ENCODE measurements at regions not wholly inside any gene's neighbourhood (a gene's known extent, or its start where the extent isn't known, plus 50 kb on each side); places are given as distances from the start of the nearest gene placed in this dataset.
"Not testable (repeated sequence)": the region's sequence is repeated elsewhere in the genome, so short reads cannot be mapped to it uniquely, and the experiment has no call there.

DNA sequence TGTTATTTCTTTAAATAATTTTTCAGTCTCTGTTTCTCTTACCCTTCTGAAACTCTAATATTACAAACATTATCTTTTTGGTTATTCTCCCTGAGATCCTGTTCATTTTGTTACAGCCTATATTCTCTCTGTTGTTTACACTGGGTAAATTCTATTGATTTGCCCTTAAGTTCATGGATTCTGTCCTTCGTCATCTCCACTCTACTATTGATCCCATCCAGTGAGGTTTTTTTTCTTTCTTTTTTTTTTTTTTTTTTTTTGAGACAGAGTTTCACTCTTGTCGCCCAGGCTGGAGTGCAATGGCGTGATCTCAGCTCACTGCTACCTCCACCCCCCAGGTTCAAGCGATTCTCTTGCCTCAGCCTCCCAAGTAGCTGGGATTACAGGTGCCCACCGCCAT lies 393.9 kb downstream of the ZNF674 start:
- not testable (repeated sequence) for DNase-seq

GRCh38 chrX:46144566-46144965 lies 400.7 kb downstream of the ZNF674 start:
- no peak for DNase-seq

- no peak for DNase-seq
These were observed 404.9 kb downstream of the ZNF674 start for GRCh38 chrX:46140272-46140671.

DNA sequence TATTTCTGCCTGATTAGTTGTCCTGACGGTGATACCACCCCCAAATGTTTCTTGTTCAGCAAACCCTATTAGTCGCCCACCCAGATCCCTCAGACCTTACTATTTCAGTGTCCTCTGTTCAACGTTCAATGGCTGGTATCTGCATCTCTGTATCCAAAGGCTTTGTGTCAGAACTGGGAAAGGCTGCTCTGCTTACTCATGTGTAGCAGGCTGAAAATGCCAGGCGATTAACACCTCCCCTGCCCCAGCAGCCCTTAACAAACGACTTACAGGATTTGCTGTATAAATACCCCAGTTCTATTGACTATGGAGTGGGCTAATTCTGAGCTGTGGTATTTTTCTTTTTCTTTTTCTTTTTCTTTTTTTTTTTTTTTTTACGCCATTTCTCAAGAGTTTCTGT lies 415.0 kb downstream of the ZNF674 start:
- no peak for DNase-seq

GRCh38 chrX:46125111-46125510 lies 420.1 kb downstream of the ZNF674 start:
- no peak for DNase-seq

GRCh38 chrX:46117234-46117633 lies 428.0 kb downstream of the ZNF674 start:
- no peak for DNase-seq

GRCh38 chrX:46087310-46087709 lies 457.9 kb downstream of the ZNF674 start:
- not testable (repeated sequence) for DNase-seq

DNA sequence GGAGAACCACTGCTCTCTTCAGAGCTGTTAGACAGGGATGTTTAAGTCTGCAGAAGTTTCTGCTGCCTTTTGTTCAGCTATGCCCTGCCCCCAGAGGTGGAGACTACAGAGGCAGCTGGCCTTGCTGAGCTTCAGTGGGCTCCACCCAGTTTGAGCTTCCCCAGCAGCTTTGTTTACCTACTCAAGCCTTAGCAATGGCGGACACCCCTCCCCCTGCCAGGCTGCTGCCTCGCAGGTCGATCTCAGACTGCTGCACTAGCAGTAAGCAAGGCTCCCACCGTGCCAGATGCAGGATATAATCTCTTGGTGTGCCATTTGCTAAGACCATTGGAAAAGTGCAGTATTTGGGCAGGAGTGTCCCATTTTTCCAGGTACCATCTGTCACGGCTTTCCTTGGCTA lies 465.1 kb downstream of the ZNF674 start:
- DNase-seq: not testable (repeated sequence)

DNA sequence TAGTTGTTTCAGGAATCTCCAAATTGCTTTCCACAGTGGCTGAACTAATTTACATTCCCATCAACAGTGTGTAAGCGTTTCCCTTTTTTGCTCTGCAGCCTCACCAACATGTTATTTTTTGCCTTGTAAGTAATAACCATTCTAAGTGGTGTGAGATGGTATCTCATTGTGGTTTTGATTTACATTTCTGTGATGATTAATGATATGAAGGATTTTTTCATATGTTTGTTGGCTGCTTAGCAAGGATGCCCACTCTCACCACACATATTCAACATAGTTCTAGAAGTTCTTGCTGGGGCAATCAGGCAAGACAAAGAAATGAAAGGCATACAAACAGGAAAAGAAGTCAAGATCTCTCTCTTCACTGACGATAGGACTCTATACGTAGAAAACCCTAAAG lies 472.4 kb downstream of the ZNF674 start:
- no peak for DNase-seq

- DNase-seq: no peak
These were observed 472.8 kb downstream of the ZNF674 start for GRCh38 chrX:46072372-46072771.

DNA sequence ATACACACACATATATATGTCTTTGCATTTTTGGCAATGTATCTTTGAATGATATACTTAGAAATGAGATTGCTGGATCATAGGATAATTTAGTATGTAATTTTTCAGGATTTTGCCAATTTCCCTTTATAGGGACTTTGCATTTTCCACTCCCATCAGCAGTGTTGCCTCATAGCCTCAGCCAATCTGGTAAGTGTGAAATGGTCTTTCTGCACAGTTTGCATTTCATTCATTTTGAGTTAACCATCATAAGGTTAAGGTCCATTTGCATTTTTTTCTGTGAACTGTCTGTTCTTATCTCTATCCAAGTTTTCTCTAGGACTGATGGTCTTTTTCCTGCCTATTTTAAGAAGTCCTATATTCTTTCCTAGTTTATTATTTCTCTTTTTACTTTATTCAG lies 474.8 kb downstream of the ZNF674 start:
- no peak for DNase-seq

DNA sequence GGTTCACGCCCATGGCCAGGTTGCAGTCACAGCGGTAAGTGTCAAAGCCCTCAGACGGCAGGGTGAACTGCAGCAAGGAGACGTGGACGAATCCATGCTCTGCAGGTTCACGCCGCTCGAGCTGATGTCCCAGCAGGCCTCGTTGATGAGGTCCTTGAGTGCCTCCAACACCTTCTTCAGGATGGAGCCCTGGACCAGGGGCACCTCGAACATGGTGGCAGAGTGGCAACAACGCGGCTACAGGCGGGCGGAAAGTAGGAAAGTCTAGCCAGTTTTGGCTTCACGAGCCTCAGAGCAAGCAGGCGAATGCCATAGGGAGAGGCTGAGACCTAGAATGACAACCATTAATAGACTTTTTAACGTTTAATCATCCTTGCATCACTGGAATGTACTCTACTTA lies 485.9 kb downstream of the ZNF674 start:
- no peak for DNase-seq

- no peak for DNase-seq
These were observed 500.7 kb downstream of the ZNF674 start for GRCh38 chrX:46044486-46044885.

DNA sequence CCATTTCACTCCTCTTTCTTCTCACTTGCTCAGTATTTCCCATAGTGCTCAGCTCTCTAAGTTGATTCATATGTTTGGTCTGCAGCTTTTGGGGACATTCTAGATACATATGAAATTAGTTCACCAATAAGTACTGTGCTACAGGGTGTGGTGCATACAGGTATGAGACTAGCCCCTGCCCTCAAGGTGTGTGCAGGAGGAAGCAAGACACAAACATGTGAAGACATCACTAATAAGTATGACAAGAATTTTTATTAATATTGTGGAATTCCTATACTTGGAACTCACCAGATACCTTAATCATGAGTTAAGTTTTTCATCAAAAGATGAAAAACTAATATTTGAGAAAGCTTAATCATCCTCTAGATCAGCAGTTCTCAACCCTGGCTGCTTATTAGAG lies 505.2 kb downstream of the ZNF674 start:
- DNase-seq: no peak

GRCh38 chrX:46039526-46039925 lies 505.7 kb downstream of the ZNF674 start:
- DNase-seq: no peak

DNA sequence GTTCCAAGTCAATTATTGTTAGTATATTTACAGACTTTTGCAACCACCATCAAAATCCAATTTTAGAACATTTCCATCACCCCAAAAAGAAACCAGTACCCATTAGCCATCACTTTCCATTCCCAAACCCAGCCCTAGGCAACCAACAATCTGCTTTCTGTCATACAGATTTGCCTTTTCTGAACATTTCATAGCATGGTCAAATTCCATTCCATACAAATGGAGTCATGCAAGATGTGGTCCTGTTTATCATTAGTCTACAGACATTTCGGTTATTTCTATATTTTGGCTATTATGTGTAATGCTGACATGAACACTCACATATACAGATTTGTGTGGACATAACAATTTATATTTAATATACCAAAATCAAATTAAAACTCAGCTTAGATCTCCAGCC lies 508.7 kb downstream of the ZNF674 start:
- no peak for DNase-seq

GRCh38 chrX:46034868-46035267 lies 510.4 kb downstream of the ZNF674 start:
- no peak for DNase-seq

DNA sequence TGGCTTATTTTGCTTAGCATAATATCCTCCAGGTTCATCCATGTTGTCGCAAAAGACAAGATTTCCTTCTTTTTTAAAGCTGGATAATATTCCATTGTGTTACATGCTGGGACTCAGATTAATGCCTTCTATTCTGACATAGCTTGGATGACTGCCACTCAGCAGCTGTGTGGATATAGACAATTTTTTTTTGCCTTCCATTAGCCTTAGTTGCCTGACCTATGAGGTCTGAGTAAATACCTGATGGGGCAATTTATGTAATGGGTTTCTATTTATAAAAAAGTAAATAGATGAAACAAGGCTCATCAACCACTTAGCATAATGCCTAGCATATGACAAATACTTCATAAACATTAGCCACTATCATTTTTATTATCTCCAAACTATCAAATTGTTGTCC lies 515.4 kb downstream of the ZNF674 start:
- no peak for DNase-seq

- DNase-seq: no peak
These were observed 528.9 kb downstream of the ZNF674 start for GRCh38 chrX:46016296-46016695.

DNA sequence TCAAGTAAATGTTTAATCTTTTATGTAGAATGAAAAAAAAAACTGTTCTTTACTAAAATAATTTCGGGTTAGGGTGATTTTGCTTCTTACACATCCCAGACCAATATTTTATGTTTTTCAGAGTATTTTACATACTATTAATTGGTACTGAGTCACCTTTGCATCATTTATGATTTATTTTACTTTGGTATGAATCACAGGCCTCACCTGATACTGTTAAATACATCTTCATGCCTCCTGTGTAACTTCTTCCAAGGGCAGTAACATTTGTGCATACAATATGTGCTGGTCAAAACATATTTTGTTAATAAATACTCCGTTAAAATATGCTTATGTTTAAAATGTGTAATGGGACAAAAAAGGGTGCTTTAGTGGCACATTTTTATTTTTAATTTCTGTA lies 529.6 kb downstream of the ZNF674 start:
- no peak for DNase-seq

- DNase-seq: no peak
These were observed 552.7 kb downstream of the ZNF674 start for GRCh38 chrX:45992402-45993123.

GRCh38 chrX:45986971-45987370 lies 558.2 kb downstream of the ZNF674 start:
- no peak for DNase-seq

DNA sequence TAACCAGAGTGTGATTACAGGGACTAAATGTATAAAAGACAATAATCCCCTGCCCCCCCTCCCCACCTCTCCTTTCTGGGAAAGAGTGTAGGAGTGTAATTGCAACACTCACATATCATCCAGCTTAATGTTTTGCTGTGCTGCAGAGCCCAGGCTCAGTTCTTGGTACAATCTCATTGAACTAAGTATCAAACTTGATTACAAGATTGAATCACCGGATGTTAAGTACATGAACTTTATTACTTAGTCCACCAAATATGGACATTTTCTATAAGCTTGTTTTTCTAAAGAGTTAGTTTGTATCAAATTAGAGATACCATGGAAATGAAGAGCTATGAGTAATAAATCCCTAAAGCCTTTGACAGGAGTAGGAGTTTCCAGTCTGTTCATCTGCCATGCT lies 559.1 kb downstream of the ZNF674 start:
- DNase-seq: no peak

GRCh38 chrX:45982958-45983727 lies 562.1 kb downstream of the ZNF674 start:
- DNase-seq: not testable (repeated sequence)

- no peak for DNase-seq
These were observed 564.5 kb downstream of the ZNF674 start for GRCh38 chrX:45980726-45981125.

Data from activated effector memory CD4-positive, alpha-beta T cell treated with anti-CD3 and anti-CD28 coated beads, Interleukin-2, amount 50 U/mL, for 16 hours (primary cell).